Skeletal muscle cell (primary cell): ENCODE measurements at regions not wholly inside any gene's neighbourhood (a gene's known extent, or its start where the extent isn't known, plus 50 kb on each side); places are given as distances from the start of the nearest gene placed in this dataset.
"Not testable (repeated sequence)": the region's sequence is repeated elsewhere in the genome, so short reads cannot be mapped to it uniquely, and the experiment has no call there.

Experiments
- DNase-seq: peaks from one replicate; pipeline ENCODE4 v3.0.0-alpha.2; 2010; ENCODE audit warnings: low read depth
- H3K4me3 ChIP-seq: 2 replicates; pipeline ENCODE4 v1.5.1; 2011; ENCODE audit warnings: low read depth, mild to moderate bottlenecking, control low read depth, low read length, moderate library complexity

DNA sequence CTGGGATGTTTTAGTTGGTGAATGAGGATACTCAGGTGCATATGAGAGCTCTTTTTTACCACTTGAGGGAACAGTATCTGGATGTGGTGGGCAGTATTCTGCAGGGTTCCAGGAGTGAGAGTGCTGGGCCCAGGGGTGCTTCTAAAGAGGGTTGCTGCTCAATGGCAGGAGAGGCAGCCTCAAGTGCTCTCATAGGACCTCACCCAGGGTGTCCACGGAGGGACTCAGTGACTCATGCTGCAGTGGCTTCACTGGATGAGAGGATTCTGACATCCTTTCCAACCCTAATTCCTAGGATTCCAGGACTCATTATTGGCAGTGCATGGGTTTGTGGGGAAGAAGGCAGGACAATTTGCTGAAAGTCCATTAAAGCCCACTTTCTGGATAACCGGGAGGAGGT, 176.6 kb upstream of the FERMT1 start:
- DNase-seq: no peak
- no peak overlapping the region for H3K4me3 ChIP-seq

DNA sequence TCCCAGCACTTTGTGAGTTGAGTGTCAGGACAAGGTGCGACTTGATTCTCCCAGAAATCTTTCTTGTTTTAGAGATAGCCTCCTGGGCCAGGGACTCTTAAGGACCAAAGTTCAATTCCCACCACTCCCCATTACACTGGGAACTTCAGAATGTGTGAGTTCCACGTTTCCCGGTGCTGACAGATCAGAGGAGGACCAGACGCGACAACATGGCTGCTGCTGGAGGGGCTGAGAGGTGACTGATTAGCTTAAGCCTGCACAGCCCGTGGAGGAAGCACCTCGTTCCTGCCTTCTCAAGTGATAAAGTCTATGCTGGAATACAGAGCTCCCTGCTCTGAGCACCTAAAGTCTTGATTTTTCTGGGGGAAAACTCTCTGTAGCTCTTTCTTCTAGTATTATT, 175.2 kb upstream of the FERMT1 start:
- H3K4me3 ChIP-seq: no peak overlapping the region
- no peak for DNase-seq

DNA sequence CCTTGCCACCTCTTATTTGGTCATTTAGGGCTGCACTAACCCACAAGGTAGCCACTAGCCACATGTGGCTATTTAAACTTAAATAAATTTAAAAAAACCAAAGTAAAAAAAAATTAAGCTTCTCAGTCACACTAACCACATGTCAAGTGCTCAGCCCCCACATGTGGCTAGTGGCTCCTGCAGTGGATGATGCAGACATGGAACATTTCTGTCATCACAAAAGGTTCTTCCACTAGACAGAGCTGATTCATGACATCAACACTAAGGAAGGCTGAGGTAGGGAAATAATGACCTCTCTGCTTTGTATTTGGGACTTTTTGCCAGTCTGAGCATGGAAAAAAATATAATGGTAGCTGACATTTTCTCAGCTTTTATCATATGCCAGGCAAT, 173.0 kb upstream of the FERMT1 start:
- H3K4me3 ChIP-seq: no peak overlapping the region
- DNase-seq: no peak

DNA sequence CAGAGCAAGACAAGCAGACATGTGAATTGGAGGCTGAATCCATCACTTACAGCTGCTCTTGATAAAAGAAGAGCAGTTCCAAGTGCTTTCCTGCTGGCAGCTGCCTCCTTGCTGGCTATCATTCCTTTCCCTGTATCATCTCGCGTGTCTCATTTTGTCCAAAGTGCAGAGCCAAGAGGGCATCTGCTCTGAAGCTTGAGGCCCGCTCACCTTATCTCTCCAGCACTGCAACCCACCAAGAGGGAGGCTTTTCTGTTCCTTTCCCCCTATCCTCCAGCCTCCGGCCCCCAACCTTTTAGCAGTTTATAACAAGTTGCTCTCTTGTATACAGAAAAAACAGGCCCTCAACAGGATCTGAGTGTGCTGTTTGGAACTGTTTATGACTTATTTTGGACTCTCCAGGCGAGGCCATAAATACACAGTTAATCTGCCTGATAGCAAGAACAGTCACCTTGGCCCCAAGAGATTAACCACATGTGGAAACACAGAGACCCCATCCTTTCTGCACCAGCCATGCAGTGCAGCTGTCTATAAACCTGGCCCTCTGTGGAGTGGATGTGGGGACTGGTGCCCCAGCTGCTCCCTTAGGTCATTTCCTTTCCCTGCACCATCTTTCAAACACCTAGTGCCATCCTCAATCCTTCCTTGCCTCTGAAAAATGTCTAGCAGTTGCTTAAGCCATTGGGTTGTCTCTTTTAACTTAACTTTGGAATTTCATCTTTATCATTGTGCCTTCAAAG, 172.5 kb upstream of the FERMT1 start:
- no peak overlapping the region for H3K4me3 ChIP-seq
- no peak for DNase-seq

GRCh38 chr20:6287471-6287870, 164.6 kb upstream of the FERMT1 start:
- DNase-seq: no peak
- no peak overlapping the region for H3K4me3 ChIP-seq

GRCh38 chr20:6282642-6283041, 159.8 kb upstream of the FERMT1 start:
- H3K4me3 ChIP-seq: no peak overlapping the region

DNA sequence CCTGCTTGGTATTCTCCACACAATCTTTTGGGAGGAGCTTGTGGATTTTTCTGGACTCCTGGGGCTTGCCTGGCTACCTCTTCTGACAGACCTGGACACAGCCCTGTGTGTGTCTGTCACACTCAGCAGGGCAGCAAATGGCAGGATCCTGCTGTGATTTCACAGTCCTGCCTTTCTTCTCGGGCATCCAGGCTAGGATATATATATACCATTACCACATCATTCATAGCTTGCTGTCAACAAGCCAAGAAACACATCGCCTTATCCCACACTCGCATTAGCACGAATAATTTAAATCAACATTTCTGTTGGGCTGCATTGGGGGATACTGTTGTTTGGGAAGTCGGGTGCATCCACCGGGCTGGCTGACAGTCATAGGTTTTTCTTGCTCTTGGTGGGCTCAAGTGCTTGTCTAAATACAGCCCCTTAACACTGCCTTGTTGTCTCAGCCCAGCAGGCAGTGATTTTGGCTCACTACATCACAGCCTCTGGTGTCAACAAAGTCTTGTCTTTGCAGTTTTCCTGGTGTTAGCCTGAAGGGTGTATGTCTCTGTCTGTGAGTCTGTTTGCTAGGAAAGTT, 154.9 kb upstream of the FERMT1 start:
- H3K4me3 ChIP-seq: no peak overlapping the region
- no peak for DNase-seq

More at GRCh38 chr20:6282642-6283041, 159.8 kb upstream of the FERMT1 start:
- no peak for DNase-seq

GRCh38 chr20:6270404-6270803, 147.6 kb upstream of the FERMT1 start:
- DNase-seq, H3K4me3 ChIP-seq: not testable (repeated sequence)

- no peak overlapping the region for H3K4me3 ChIP-seq
- no peak for DNase-seq
Observed at GRCh38 chr20:6269168-6269873, 146.5 kb upstream of the FERMT1 start.

DNA sequence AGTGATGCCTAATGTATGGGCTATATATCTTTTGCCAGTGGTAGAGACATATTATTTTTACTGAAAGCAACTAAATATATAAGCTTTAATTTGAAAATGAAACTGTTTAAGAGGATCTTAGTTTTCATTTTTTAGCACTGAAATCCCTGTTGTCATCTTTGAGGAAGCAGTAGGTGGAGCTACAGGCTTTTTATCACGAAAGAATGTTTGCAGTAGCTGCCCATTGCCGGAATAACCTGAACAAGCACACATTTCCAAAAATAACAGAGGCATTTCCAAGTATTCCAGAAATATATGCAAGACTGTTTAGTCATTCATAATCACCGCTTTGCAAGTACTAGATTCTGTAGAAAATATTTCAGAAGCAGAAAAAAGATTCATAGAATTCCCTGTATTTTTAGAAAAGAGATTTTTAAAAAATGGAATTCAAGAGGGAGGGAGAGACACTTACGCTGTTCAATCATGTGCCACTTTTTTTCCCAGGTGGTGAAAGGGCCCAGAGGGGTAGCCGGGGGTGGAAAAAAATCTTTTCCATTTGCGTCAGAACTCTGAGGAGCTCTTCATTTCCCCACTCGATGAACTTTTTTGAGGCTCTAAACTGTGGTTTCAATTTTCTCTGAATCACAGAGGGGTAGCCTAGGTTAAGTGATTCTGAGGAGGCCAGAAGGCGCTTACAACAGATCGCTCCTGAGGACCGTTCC, 142.5 kb upstream of the FERMT1 start:
- H3K4me3 ChIP-seq: no peak overlapping the region
- DNase-seq: peak; percentile 40

- no peak for DNase-seq
- H3K4me3 ChIP-seq: no peak overlapping the region
Observed at GRCh38 chr20:6253396-6253795, 130.6 kb upstream of the FERMT1 start.

- DNase-seq: no peak
- no peak overlapping the region for H3K4me3 ChIP-seq
Observed at GRCh38 chr20:6245436-6245835, 122.6 kb upstream of the FERMT1 start.

DNA sequence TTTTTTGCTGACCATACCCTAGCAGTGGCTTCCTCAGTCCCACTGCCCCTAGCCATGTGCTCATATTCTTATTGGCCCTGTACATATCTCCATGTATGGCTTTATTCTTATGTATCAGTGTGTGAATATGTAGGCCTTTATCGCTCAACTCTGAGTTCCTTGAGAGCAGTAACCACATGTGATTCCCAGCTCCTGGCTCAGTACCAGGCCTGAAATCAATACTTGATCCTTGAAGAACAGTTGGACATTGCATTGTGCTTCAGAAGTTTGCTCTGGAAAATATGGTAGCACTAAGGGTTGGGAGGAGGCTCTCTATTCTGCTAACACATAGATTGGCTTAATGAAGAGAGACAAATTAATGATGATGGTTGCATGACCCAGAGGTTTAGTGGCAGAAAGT, 118.8 kb upstream of the FERMT1 start:
- no peak overlapping the region for H3K4me3 ChIP-seq
- no peak for DNase-seq

DNA sequence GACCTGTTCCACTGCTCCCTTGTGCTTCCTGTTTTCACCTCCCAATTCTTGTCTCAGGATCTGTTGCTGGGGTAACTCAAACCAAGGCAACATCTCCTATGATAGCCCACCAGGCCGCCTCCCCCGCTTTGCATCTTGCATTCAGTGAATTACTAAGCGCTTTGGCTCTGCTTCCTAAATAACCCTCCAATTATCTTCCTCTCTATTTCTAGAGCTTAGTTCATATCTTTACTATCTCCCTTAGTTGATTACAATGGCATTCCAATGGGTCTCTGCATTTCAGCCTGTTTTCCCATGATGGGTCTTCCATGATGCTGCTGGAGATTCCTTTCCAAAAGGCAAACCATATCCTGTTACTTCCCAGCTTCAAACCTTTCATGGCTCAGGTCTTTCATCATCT, 117.2 kb upstream of the FERMT1 start:
- H3K4me3 ChIP-seq: no peak overlapping the region
- DNase-seq: no peak

DNA sequence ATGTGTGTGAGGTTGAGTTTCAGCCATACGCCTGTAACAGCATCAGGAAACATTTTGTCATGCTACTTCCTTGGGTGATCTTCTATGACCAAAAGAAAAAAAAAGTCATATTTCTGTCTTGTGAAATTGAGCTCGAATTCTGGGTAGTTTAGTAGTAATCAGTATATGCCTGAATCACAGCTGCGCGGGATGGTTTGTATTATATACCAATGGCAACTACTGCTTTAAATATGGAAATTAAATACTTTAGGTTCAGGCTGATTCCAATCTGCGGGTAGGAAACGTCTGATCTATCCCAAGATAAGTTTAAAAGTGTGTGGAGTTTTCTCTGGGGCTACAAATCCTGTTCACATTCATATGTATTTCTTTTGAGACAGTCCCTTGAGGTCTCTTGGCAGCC, 115.6 kb upstream of the FERMT1 start:
- no peak for DNase-seq
- no peak overlapping the region for H3K4me3 ChIP-seq

GRCh38 chr20:6235510-6235909, 112.7 kb upstream of the FERMT1 start:
- H3K4me3 ChIP-seq: no peak overlapping the region
- DNase-seq: no peak

DNA sequence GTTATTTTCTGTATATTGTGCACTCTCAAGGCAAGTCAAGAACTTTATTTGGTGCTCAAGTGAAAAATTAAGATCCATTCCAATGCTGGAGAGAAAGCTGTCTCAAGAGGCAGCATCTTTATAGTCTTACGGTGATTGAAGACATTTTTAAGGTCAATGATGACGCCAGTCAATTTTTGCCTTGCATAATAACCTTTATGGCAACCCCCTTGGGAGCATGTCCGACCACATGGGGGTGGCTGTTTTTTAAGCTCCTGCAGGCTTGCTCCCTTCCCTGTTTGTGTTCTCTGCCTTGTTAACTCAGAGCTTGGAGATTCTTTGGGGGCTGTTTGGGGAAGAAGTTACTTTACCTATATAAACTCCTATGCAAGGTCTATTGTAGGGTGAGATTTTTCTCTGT, 109.6 kb upstream of the FERMT1 start:
- H3K4me3 ChIP-seq: no peak overlapping the region
- DNase-seq: no peak

DNA sequence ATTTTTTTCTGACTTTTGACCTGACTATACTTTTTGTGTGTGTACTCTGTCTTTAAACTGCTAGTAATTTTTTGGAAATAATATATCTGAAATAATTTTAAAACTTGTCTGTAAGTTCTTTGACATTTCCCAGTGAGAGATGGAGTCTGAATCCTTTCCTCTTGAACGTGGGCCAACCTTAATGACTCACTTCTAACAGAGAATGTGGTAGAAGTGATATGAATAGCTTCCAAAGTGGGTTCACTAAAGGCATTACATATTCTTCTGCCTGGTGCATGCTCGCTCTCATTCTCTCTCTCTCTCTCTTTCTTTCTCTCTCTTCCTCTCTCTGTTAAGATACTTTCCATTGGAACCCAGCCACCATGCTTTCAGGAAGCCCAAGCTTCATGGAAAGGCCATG, 108.7 kb upstream of the FERMT1 start:
- no peak for DNase-seq
- H3K4me3 ChIP-seq: no peak overlapping the region

DNA sequence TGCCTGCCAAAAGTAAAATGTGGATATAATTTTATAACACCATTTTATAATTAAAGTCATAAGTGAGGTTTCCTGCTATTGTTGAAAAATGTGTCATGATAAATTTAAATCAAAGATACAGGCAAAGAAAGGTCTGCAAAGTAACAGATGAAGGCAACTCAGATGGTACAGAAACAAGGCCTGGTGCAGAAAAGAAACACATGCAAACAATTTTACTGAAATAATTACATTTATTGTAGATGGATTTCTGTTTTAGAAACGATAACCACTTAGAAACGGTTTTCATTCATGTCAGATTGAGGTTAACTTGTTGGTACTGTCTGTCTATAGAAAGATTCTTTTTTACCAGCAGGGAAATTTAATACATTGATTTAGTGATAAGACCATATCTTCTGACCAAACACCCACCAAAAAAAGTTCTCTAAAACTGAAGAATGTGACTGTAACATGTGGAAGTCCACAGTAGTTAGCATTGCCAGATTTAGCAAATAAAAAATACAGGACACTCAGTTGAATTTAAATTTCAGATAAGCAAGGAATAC, 105.5 kb upstream of the FERMT1 start:
- DNase-seq: no peak

GRCh38 chr20:6213311-6213710, 90.5 kb upstream of the FERMT1 start:
- DNase-seq: no peak
- H3K4me3 ChIP-seq: no peak overlapping the region

More for the DNA sequence above, 105.5 kb upstream of the FERMT1 start:
- H3K4me3 ChIP-seq: no peak overlapping the region
